ENCODE measurements at regions not wholly inside any gene's neighbourhood (a gene's known extent, or its start where the extent isn't known, plus 50 kb on each side); places are given as distances from the start of the nearest gene placed in this dataset.

GRCh38 chr11:116279511-116279910 is 493.3 kb downstream of the BUD13 start:
- no peak overlapping the region for H3K4me3 ChIP-seq (ENCODE audit: low read depth, low read length)
- TF ChIP-seq CTCF (IDR thresholded peaks at IDR 0.05; ENCODE audit: low read depth, low read length), result no peak

- no peak for TF ChIP-seq CTCF (IDR thresholded peaks at IDR 0.05; ENCODE audit: low read depth, low read length)
- no peak overlapping the region for H3K4me3 ChIP-seq (ENCODE audit: low read depth, low read length)
These were observed 494.7 kb downstream of the BUD13 start for GRCh38 chr11:116278076-116278475.

DNA sequence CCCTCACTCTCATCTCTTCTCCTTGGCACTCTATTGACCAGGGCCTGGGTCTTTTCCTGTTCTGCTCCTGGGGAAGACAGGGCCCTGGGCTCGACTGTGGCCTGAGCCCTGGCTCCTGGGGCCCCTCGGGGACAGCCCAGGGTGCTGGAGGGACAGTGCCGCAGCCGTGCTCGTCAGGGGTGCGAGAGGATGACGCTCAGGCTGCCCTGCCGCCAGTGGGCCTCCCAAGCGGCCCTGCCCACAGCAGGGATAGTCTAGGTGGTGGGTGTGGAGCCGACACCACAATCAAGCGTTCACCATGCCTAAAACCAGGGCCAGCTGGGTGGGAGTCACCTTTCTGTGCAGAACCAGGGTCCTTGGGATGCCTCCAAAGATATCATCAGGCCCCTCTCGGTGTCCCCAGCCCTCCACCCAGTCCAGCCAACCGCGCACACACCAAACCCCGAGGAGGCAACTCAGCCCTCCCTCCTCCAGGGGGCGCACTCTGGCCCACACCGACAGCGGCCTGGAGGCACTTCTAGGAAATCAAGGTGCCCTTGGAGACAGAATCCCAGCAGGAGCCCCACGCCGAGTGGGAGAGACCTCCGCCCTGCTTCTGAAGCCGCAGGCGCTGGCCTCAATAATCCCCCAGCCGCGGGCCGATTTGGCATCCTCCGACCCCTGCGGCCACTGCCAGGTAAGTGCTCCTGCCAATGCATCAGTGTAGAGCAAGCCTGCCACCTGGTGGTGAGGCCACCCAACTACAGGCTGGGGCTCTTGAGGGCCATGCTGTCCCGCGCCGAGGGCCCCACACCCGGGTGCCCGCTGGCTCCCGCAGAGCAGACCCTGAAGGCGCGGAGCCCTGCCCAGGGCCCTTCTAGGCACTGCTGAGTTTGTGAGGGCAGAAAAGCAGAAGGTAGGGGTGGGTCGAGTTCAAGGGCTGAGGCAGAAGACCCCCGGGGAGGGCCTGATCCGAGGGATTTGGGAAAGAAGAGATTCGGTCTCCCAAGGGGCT is 496.4 kb downstream of the BUD13 start:
- peak; percentile 45 for TF ChIP-seq CTCF (IDR thresholded peaks at IDR 0.05; ENCODE audit: low read depth, low read length)
- no peak overlapping the region for H3K4me3 ChIP-seq (ENCODE audit: low read depth, low read length)

- H3K4me3 ChIP-seq (ENCODE audit: low read depth, low read length), result no peak overlapping the region
- no peak for TF ChIP-seq CTCF (IDR thresholded peaks at IDR 0.05; ENCODE audit: low read depth, low read length)
These were observed 497.2 kb downstream of the BUD13 start for GRCh38 chr11:116275635-116276034.

- H3K4me3 ChIP-seq (ENCODE audit: low read depth, low read length), result no peak overlapping the region
- no peak for TF ChIP-seq CTCF (IDR thresholded peaks at IDR 0.05; ENCODE audit: low read depth, low read length)
These were observed 498.3 kb downstream of the BUD13 start for GRCh38 chr11:116274521-116274920.

- TF ChIP-seq CTCF (IDR thresholded peaks at IDR 0.05; ENCODE audit: low read depth, low read length), result no peak
- H3K4me3 ChIP-seq (ENCODE audit: low read depth, low read length), result no peak overlapping the region
These were observed 500.5 kb downstream of the BUD13 start for GRCh38 chr11:116272181-116272789.

- no peak overlapping the region for H3K4me3 ChIP-seq (ENCODE audit: low read depth, low read length)
- no peak for TF ChIP-seq CTCF (IDR thresholded peaks at IDR 0.05; ENCODE audit: low read depth, low read length)
These were observed 501.3 kb downstream of the BUD13 start for GRCh38 chr11:116271479-116271878.
